ENCODE measurements at regions not wholly inside any gene's neighbourhood (a gene's known extent, or its start where the extent isn't known, plus 50 kb on each side); places are given as distances from the start of the nearest gene placed in this dataset.

DNA sequence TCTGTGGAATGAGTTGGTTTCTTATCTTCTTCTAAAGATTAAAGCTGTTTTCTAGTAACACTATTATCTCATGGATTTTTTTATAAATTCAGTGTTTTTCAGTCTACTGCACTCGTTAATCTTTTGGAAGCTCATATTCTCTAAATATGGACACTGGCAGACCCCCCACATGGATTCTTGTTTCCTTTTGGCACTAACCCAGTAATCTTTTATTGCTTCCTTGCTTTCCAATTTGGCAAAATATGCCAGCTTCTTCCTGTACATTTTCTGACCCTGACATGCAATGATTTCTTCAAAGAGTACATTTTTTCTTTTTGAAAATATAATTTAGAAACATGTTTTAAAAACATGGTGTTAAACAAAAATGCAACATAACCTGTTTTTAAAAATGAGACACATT, 474.2 kb upstream of the FTMT start:
- CTCF ChIA-PET: no interaction called here

DNA sequence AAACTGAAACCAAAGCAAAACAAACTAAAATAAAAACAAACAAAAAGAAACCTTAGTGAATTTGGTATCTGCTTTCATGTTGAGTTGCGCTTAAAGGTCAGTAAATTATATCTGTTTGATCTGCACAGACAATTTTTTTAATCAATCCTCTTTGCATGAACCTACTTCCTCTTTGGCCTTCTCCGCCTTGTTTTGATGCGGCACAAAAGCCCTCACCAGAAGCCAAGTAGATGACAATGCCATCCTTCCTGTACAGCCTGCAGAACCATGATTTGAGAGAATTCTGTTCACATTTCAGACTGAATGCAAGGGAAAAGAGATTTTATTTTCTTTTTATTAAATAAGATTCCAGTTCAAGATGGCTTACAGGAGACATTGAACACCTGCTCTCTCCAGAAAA, 473.6 kb upstream of the FTMT start:
- no peaks in the 10 kb centered on the region for H3K4me1 Mint-ChIP-seq
- Histone ChIP-seq H3K36me3 (ENCODE audit: control insufficient read depth in 2 of 3, insufficient read depth in 3 of 3, low read length in 3 of 3) (no peaks in the 10 kb centered on the region), H3K9me3 (ENCODE audit: control insufficient read depth in 2 of 3, low read length in 3 of 3) (no peaks in the 10 kb centered on the region), H3K27me3 (ENCODE audit: control insufficient read depth in 2 of 2, insufficient read depth in 2 of 2, low read length in 2 of 2) (no peaks in the 10 kb centered on the region), H3K4me1 (ENCODE audit: control insufficient read depth in 2 of 2, insufficient read depth in 2 of 2, low read length in 2 of 2) (no peaks in the 10 kb centered on the region), H3K27ac (ENCODE audit: low read depth, low read length) (no peak overlapping the region), H3K4me3 (ENCODE audit: low read length) (no peak overlapping the region)
- no peaks in the 10 kb centered on the region for H3K27me3 Mint-ChIP-seq
- no peak for DNase-seq
- peaks cover 0 to 7% (median 1%) of the 10 kb centered on the region in 11 donors for H3K9me3 Mint-ChIP-seq
- no peak overlapping the region for H3K4me3 Mint-ChIP-seq
- ChIA-PET CTCF (no interaction called here), POLR2A (no interaction called here)
- no peak overlapping the region for H3K27ac Mint-ChIP-seq
- no peak for ATAC-seq
- H3K36me3 Mint-ChIP-seq: no peaks in the 10 kb centered on the region
- intact Hi-C loops (cut with micrococcal nuclease): no loop called here

More for the DNA sequence above, 474.2 kb upstream of the FTMT start:
- Mint-ChIP-seq H3K9me3 (peaks cover 0 to 11% (median 2%) of the 10 kb centered on the region in 11 donors), H3K4me1 (no peaks in the 10 kb centered on the region), H3K36me3 (no peaks in the 10 kb centered on the region), H3K27ac (no peak overlapping the region), H3K27me3 (no peaks in the 10 kb centered on the region), H3K4me3 (no peak overlapping the region)
- Histone ChIP-seq H3K4me1 (ENCODE audit: control insufficient read depth in 2 of 2, insufficient read depth in 2 of 2, low read length in 2 of 2) (no peaks in the 10 kb centered on the region), H3K27ac (ENCODE audit: low read depth, low read length) (no peak overlapping the region), H3K9me3 (ENCODE audit: control insufficient read depth in 2 of 3, low read length in 3 of 3) (no peaks in the 10 kb centered on the region), H3K27me3 (ENCODE audit: control insufficient read depth in 2 of 2, insufficient read depth in 2 of 2, low read length in 2 of 2) (no peaks in the 10 kb centered on the region), H3K4me3 (ENCODE audit: low read length) (no peak overlapping the region), H3K36me3 (ENCODE audit: control insufficient read depth in 2 of 3, insufficient read depth in 3 of 3, low read length in 3 of 3) (no peaks in the 10 kb centered on the region)
- intact Hi-C loops (cut with micrococcal nuclease): no loop called here
- ATAC-seq: no peak
- POLR2A ChIA-PET: no interaction called here
- DNase-seq: no peak

DNA sequence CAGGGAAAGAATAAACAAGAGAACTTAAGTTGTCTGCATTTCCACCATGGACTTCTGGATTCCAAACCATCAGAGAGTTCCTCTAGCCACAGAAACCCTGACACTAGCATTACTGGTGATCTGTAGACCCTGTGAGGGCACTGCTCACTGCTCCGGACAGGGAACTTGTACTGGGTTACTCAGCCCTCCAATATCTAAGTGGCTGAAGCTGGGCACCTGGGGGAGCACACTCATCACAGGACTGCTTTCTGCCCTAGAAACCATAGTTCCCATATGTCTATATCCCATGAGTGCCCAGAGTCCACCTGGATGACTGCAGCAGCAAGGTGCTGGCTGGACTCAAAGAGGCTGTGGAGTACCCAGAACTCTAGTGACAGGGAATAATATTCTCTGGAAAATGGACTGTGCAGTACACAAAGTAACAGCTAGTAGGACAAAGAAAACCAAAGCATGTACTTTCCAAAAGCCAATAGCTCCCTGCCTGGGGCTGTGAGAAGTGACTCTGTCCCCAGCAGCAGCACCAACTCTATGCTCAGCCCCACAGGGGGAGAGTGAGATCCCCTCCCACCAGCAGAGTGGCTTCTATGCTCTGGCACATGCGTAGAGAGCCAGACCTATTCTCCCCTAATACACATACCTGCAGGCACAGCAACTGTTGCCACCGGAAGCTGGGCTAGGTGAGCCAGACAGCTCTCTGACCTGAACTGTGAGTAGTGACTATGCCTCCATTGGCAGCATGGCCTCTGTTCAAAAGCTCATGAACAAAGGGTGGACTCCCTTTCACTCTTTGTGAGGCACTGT, 472.9 kb upstream of the FTMT start:
- Histone ChIP-seq H3K9me3 (ENCODE audit: control insufficient read depth in 2 of 3, low read length in 3 of 3) (no peaks in the 10 kb centered on the region), H3K27me3 (ENCODE audit: control insufficient read depth in 2 of 2, insufficient read depth in 2 of 2, low read length in 2 of 2) (no peaks in the 10 kb centered on the region), H3K4me3 (ENCODE audit: low read length) (no peak overlapping the region), H3K27ac (ENCODE audit: low read depth, low read length) (no peak overlapping the region), H3K36me3 (ENCODE audit: control insufficient read depth in 2 of 3, insufficient read depth in 3 of 3, low read length in 3 of 3) (no peaks in the 10 kb centered on the region), H3K4me1 (ENCODE audit: control insufficient read depth in 2 of 2, insufficient read depth in 2 of 2, low read length in 2 of 2) (no peaks in the 10 kb centered on the region)
- H3K4me1 Mint-ChIP-seq: no peaks in the 10 kb centered on the region
- no peak for DNase-seq
- H3K27ac Mint-ChIP-seq: no peak overlapping the region
- intact Hi-C loops (cut with micrococcal nuclease): no loop called here
- no peaks in the 10 kb centered on the region for H3K36me3 Mint-ChIP-seq
- no peaks in the 10 kb centered on the region for H3K27me3 Mint-ChIP-seq
- peaks cover 0 to 7% (median 1%) of the 10 kb centered on the region in 11 donors for H3K9me3 Mint-ChIP-seq
- ChIA-PET CTCF (no interaction called here), POLR2A (no interaction called here)
- no peak for ATAC-seq
- no peak overlapping the region for H3K4me3 Mint-ChIP-seq

DNA sequence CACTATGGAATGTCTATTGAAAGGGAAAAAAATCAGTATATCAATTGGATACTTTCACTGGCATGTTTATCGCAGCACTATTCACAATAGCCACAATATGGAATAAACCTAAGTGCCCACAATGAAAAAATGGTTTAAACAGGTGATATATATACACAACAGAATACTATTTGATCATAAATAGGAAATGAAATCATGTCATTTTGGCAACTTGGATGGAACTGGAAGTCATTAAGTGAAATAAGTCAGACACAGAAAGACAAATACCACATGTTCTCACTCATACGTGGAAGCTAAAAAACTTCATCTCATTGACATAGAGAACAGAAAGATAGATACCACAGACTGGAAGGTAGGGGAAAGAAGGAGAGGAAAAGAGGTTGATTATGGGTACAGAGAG, 471.6 kb upstream of the FTMT start:
- Histone ChIP-seq H3K27ac (ENCODE audit: low read depth, low read length) (no peak overlapping the region), H3K36me3 (ENCODE audit: control insufficient read depth in 2 of 3, insufficient read depth in 3 of 3, low read length in 3 of 3) (no peaks in the 10 kb centered on the region), H3K4me3 (ENCODE audit: low read length) (no peak overlapping the region), H3K27me3 (ENCODE audit: control insufficient read depth in 2 of 2, insufficient read depth in 2 of 2, low read length in 2 of 2) (no peaks in the 10 kb centered on the region), H3K4me1 (ENCODE audit: control insufficient read depth in 2 of 2, insufficient read depth in 2 of 2, low read length in 2 of 2) (no peaks in the 10 kb centered on the region), H3K9me3 (ENCODE audit: control insufficient read depth in 2 of 3, low read length in 3 of 3) (no peaks in the 10 kb centered on the region)
- ChIA-PET CTCF (no interaction called here), POLR2A (no interaction called here)
- H3K27ac Mint-ChIP-seq: no peak overlapping the region
- H3K4me3 Mint-ChIP-seq: no peak overlapping the region
- H3K36me3 Mint-ChIP-seq: no peaks in the 10 kb centered on the region
- H3K4me1 Mint-ChIP-seq: no peaks in the 10 kb centered on the region
- ATAC-seq: no peak
- peaks cover 0 to 6% (median 1%) of the 10 kb centered on the region in 11 donors for H3K9me3 Mint-ChIP-seq
- intact Hi-C loops (cut with micrococcal nuclease): no loop called here
- no peaks in the 10 kb centered on the region for H3K27me3 Mint-ChIP-seq
- no peak for DNase-seq

DNA sequence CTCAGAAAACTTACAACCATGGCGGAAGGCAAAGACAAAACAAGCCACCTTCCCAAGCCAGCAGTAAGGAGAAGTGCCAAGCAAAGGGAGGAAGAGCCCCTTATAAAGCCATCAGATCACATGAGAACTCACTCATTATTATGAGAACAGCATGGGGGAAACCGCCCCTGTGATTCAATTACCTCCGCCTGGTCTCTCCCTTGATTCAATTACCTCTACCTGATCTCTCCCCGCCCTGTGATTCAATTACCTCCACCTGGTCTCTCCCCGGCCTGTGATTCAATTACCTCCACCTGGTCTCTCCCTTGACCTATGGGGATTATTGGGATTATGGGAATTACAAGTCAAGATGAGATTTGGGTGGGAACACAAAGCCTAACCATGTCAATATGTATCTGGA, 467.3 kb upstream of the FTMT start:
- intact Hi-C loops (cut with micrococcal nuclease): no loop called here
- Mint-ChIP-seq H3K27me3 (no peaks in the 10 kb centered on the region), H3K36me3 (no peaks in the 10 kb centered on the region), H3K4me1 (no peaks in the 10 kb centered on the region), H3K9me3 (peaks cover 0 to 5% (median 0%) of the 10 kb centered on the region in 11 donors), H3K4me3 (no peak overlapping the region), H3K27ac (no peak overlapping the region)
- no peak overlapping the region for H3K4me3 ChIP-seq (ENCODE audit: low read length)
- DNase-seq (no peak), ATAC-seq (no peak)
- CTCF ChIA-PET: no interaction called here
- H3K4me1 ChIP-seq (ENCODE audit: control insufficient read depth in 2 of 2, insufficient read depth in 2 of 2, low read length in 2 of 2): no peaks in the 10 kb centered on the region
- H3K9me3 ChIP-seq (ENCODE audit: control insufficient read depth in 2 of 3, low read length in 3 of 3): no peaks in the 10 kb centered on the region
- H3K27ac ChIP-seq (ENCODE audit: low read depth, low read length): no peak overlapping the region
- H3K27me3 ChIP-seq (ENCODE audit: control insufficient read depth in 2 of 2, insufficient read depth in 2 of 2, low read length in 2 of 2): no peaks in the 10 kb centered on the region
- H3K36me3 ChIP-seq (ENCODE audit: control insufficient read depth in 2 of 3, insufficient read depth in 3 of 3, low read length in 3 of 3): no peaks in the 10 kb centered on the region
- POLR2A ChIA-PET: no interaction called here

DNA sequence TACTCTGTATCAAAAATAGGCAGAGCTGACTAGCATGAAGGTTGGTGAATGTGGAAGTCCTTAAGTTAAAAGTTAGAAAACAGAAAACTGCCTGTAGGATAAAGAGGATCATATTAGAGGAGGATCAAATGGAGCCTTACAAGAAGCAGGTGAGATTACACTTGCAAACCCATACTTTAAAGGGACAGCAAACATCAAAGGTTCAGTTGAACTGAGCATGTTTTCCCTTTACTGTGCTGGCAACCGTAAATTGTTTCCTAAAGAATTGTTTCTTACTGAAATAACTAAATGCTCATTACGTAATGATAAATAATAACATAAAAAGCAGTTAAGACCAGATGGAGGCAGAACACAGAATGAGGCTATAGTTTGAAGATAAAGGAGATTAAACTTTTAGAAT, 465.3 kb upstream of the FTMT start:
- ATAC-seq: no peak
- H3K9me3 Mint-ChIP-seq: peaks cover 0 to 9% (median 0%) of the 10 kb centered on the region in 11 donors

DNA sequence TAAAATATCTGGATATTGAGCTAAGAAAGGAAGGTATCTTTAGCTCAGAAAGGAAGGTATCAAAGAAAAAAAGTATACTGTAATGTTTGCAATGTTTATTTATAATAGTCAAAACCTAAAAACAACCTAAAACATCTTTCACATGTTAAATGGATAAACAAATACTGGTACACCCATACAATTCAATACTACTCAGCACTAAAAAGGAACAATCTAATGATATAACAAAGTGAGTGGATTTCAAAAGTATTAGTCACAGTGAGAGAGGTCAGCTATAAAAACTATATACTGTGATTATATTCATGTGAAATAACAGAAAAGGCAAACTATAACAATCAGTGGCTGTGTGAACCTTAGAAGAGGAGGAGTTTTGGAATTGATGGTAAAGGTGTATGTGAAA, 455.0 kb upstream of the FTMT start:
- no peaks in the 10 kb centered on the region for H3K36me3 Mint-ChIP-seq
- DNase-seq (no peak), ATAC-seq (no peak)
- intact Hi-C loops (cut with micrococcal nuclease): no loop called here
- Histone ChIP-seq H3K4me3 (ENCODE audit: low read length) (no peak overlapping the region), H3K27me3 (ENCODE audit: control insufficient read depth in 2 of 2, insufficient read depth in 2 of 2, low read length in 2 of 2) (no peaks in the 10 kb centered on the region), H3K9me3 (ENCODE audit: control insufficient read depth in 2 of 3, low read length in 3 of 3) (no peaks in the 10 kb centered on the region), H3K36me3 (ENCODE audit: control insufficient read depth in 2 of 3, insufficient read depth in 3 of 3, low read length in 3 of 3) (no peaks in the 10 kb centered on the region), H3K27ac (ENCODE audit: low read depth, low read length) (no peak overlapping the region), H3K4me1 (ENCODE audit: control insufficient read depth in 2 of 2, insufficient read depth in 2 of 2, low read length in 2 of 2) (no peaks in the 10 kb centered on the region)
- H3K4me3 Mint-ChIP-seq: no peak overlapping the region
- H3K27ac Mint-ChIP-seq: no peak overlapping the region
- no peaks in the 10 kb centered on the region for H3K27me3 Mint-ChIP-seq
- ChIA-PET CTCF (no interaction called here), POLR2A (no interaction called here)
- H3K9me3 Mint-ChIP-seq: peaks cover 0 to 9% (median 1%) of the 10 kb centered on the region in 11 donors
- H3K4me1 Mint-ChIP-seq: no peaks in the 10 kb centered on the region

More for the DNA sequence above, 465.3 kb upstream of the FTMT start:
- no peaks in the 10 kb centered on the region for H3K36me3 Mint-ChIP-seq
- Histone ChIP-seq H3K4me3 (ENCODE audit: low read length) (no peak overlapping the region), H3K27ac (ENCODE audit: low read depth, low read length) (no peak overlapping the region), H3K4me1 (ENCODE audit: control insufficient read depth in 2 of 2, insufficient read depth in 2 of 2, low read length in 2 of 2) (no peaks in the 10 kb centered on the region), H3K36me3 (ENCODE audit: control insufficient read depth in 2 of 3, insufficient read depth in 3 of 3, low read length in 3 of 3) (no peaks in the 10 kb centered on the region), H3K9me3 (ENCODE audit: control insufficient read depth in 2 of 3, low read length in 3 of 3) (no peaks in the 10 kb centered on the region), H3K27me3 (ENCODE audit: control insufficient read depth in 2 of 2, insufficient read depth in 2 of 2, low read length in 2 of 2) (no peaks in the 10 kb centered on the region)
- ChIA-PET POLR2A (no interaction called here), CTCF (no interaction called here)
- H3K4me1 Mint-ChIP-seq: no peaks in the 10 kb centered on the region
- H3K27me3 Mint-ChIP-seq: no peaks in the 10 kb centered on the region
- no peak overlapping the region for H3K4me3 Mint-ChIP-seq
- no peak overlapping the region for H3K27ac Mint-ChIP-seq
- intact Hi-C loops (cut with micrococcal nuclease): no loop called here
- DNase-seq: no peak

Measured in naive thymus-derived CD4-positive, alpha-beta T cell (primary cell).